SJSA1 (cell line): ENCODE measurements at regions not wholly inside any gene's neighbourhood (a gene's known extent, or its start where the extent isn't known, plus 50 kb on each side); places are given as distances from the start of the nearest gene placed in this dataset.
A peak's percentile ranks its signal among the peaks of the same experiment; 100 is the strongest.

ENCODE experiments used
- DNase-seq, 2 experiments: peaks; one replicate each; pipeline ENCODE4 v3.0.0-alpha.2; 2015 to 2020; ENCODE audit warnings: low spot score in 2 of 2, low read depth in 1 of 2
- H3K27ac ChIP-seq: fragments of 250-450 bp; sonication (Bioruptor Pico); 2 replicates; pipeline ENCODE4 v1.5.1; 2020; ENCODE audit warnings: mild to moderate bottlenecking, moderate library complexity
- H3K27me3 ChIP-seq: fragments of 250-450 bp; sonication (Bioruptor Pico); replicated peaks from 2 replicates; pipeline ENCODE4 v1.5.1; 2020; ENCODE audit warnings: mild to moderate bottlenecking, moderate library complexity
- H3K36me3 ChIP-seq: fragments of 250-450 bp; sonication (Bioruptor Pico); 2 replicates; pipeline ENCODE4 v1.5.1; 2020; ENCODE audit warnings: mild to moderate bottlenecking
- H3K4me1 ChIP-seq: fragments of 250-450 bp; sonication (Bioruptor Pico); replicated peaks from 2 replicates; pipeline ENCODE4 v1.6.1; 2021; ENCODE audit warnings: mild to moderate bottlenecking
- H3K4me3 ChIP-seq: fragments of 250-450 bp; sonication (Bioruptor Pico); 2 replicates; pipeline ENCODE4 v1.5.1; 2020; ENCODE audit warnings: mild to moderate bottlenecking
- H3K9me3 ChIP-seq: fragments of 250-450 bp; sonication (Bioruptor Pico); replicated peaks from 2 replicates; pipeline ENCODE4 v1.5.1; 2020; ENCODE audit warnings: mild to moderate bottlenecking

- Histone ChIP-seq H3K27ac (no peak overlapping the region), H3K4me3 (no peak overlapping the region), H3K9me3 (no peaks in the 10 kb centered on the region), H3K4me1 (no peaks in the 10 kb centered on the region), H3K36me3 (no peaks in the 10 kb centered on the region), H3K27me3 (no peaks in the 10 kb centered on the region)
- DNase-seq, result no peak
Measured at GRCh38 chr10:104546756-104547155, 94.3 kb upstream of the SORCS3 start.

DNA sequence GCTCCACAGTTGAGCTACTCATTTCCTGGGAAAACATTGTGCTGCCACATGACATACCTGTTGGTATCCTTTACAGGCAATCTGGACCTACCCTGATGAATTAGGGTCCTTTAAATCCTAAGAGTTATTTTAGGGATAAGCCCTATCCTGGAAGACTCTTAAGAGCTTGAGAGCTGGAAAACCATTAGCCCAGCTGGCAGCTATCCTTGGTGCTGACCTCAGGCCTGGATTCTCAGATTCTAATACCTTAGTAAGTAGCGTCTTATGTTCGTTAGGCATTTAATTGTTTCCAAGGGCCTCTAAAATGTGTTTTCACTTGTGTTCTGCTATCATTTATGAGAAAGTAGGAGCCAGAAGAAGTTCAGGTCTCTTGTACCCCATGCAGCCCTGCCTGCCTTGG, 93.0 kb upstream of the SORCS3 start:
- Histone ChIP-seq H3K27ac (no peak overlapping the region), H3K4me3 (no peak overlapping the region), H3K27me3 (no peaks in the 10 kb centered on the region; the same call in 1 of the 2 replicates), H3K4me1 (no peaks in the 10 kb centered on the region), H3K9me3 (no peaks in the 10 kb centered on the region), H3K36me3 (no peaks in the 10 kb centered on the region)
- no peak for DNase-seq

DNA sequence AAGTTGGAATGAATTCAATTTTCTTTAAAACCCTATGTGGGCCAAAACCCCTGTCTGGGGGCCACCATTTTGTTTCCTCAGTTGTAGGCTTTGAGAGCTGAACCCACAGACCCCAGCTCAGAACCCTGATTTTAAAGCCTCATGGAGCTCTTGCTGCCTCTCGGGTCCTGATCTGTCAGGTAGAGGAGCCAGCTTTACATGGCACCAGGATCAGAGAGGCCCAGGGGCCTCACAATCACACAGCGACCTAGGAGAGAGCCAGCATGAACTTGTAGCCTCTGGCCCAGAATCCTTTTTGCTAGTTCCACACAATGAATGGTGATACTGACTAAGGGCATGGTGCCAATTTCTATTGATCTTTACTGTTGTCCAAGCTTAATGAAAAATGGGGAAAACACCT, 84.3 kb upstream of the SORCS3 start:
- H3K27ac ChIP-seq, result no peak overlapping the region
- H3K27me3 ChIP-seq, result no peaks in the 10 kb centered on the region; the same call in 1 of the 2 replicates
- DNase-seq, result no peak
- no peak overlapping the region for H3K4me3 ChIP-seq
- no peaks in the 10 kb centered on the region for H3K9me3 ChIP-seq
- H3K36me3 ChIP-seq, result no peaks in the 10 kb centered on the region
- H3K4me1 ChIP-seq, result no peaks in the 10 kb centered on the region

DNA sequence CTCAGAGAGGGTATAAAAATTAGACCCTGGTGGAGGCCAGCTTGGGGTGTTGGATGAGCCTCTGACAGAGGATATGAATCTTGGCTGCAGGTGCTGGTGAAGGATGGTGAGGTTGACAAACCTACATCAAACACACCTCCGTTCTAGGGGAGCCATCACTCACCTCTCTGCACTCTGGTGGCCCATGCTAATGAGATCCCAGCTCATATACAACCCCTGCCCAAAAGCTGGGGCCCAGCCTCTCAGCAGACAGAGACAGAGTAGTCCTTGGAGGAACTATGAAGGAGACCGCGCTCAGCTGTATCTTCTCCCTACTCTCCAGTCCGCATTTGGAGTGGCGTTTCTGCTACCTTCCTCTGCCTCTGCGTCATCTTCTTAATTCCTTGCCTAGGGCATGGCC, 83.1 kb upstream of the SORCS3 start:
- H3K4me1 ChIP-seq, result no peaks in the 10 kb centered on the region

GRCh38 chr10:104559935-104560334, 81.2 kb upstream of the SORCS3 start:
- DNase-seq, result peak in 1 of 2 experiments; percentile 16
- no peak overlapping the region for H3K27ac ChIP-seq
- H3K36me3 ChIP-seq, result no peaks in the 10 kb centered on the region
- H3K9me3 ChIP-seq, result no peaks in the 10 kb centered on the region
- H3K4me3 ChIP-seq, result no peak overlapping the region
- H3K27me3 ChIP-seq, result no peaks in the 10 kb centered on the region
- H3K4me1 ChIP-seq, result no peaks in the 10 kb centered on the region

More for the DNA sequence above, 83.1 kb upstream of the SORCS3 start:
- Histone ChIP-seq H3K27ac (no peak overlapping the region), H3K4me3 (no peak overlapping the region), H3K9me3 (no peaks in the 10 kb centered on the region), H3K36me3 (no peaks in the 10 kb centered on the region), H3K27me3 (no peaks in the 10 kb centered on the region)
- DNase-seq, result peak in 1 of 2 experiments; percentile 31

DNA sequence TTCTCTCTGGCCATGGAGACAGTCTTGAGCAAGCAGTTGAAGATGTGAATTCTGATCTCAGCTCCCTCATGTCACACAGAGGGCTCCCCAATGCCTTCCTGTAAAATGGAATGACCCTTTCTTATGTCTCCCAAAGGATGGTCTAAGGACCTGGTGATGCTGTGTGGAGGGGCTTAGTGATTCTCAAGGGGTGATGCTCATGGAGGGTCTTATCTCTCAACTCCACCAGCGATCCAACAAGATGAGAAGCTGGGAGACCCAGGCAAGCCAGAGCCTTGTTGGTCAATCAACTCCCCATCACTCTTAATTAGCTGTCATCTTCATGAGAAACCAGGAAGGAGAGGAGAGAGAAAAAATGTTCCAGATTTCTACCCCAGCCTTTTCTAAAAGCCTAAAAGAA, 78.0 kb upstream of the SORCS3 start:
- Histone ChIP-seq H3K4me3 (no peak overlapping the region), H3K36me3 (no peaks in the 10 kb centered on the region), H3K27ac (no peak overlapping the region), H3K27me3 (no peaks in the 10 kb centered on the region), H3K9me3 (no peaks in the 10 kb centered on the region), H3K4me1 (no peaks in the 10 kb centered on the region)
- DNase-seq, result no peak

GRCh38 chr10:104563548-104563947, 77.5 kb upstream of the SORCS3 start:
- Histone ChIP-seq H3K27ac (no peak overlapping the region), H3K36me3 (no peaks in the 10 kb centered on the region), H3K27me3 (no peaks in the 10 kb centered on the region), H3K9me3 (no peaks in the 10 kb centered on the region), H3K4me1 (no peaks in the 10 kb centered on the region), H3K4me3 (no peak overlapping the region)
- DNase-seq, result no peak

- Histone ChIP-seq H3K9me3 (no peaks in the 10 kb centered on the region), H3K36me3 (no peaks in the 10 kb centered on the region), H3K4me1 (no peaks in the 10 kb centered on the region), H3K27me3 (no peaks in the 10 kb centered on the region), H3K27ac (no peak overlapping the region), H3K4me3 (no peak overlapping the region)
- no peak for DNase-seq
Measured at GRCh38 chr10:104574427-104574826, 66.7 kb upstream of the SORCS3 start.

DNA sequence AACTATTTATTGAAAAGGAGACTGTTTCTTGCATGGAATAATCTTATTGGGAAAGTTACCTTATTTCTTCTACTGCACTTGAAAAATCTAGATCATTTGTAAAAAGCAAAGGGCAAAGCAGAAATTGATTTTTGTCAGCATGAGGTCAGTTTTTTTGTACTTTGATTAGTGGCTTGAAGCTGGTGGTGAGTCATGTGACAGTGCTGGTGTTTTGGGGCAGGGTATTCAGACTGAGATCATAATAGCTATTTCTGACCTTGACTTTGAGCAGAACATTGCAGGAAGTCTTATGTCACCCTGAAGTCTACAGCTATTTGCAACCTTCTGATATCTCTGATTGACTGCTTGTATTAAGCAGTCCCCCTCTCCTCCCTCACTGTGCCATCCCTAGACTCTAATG, 66.3 kb upstream of the SORCS3 start:
- Histone ChIP-seq H3K27ac (no peak overlapping the region), H3K27me3 (no peaks in the 10 kb centered on the region), H3K4me1 (no peaks in the 10 kb centered on the region), H3K4me3 (no peak overlapping the region), H3K9me3 (no peaks in the 10 kb centered on the region), H3K36me3 (no peaks in the 10 kb centered on the region)
- DNase-seq, result no peak

DNA sequence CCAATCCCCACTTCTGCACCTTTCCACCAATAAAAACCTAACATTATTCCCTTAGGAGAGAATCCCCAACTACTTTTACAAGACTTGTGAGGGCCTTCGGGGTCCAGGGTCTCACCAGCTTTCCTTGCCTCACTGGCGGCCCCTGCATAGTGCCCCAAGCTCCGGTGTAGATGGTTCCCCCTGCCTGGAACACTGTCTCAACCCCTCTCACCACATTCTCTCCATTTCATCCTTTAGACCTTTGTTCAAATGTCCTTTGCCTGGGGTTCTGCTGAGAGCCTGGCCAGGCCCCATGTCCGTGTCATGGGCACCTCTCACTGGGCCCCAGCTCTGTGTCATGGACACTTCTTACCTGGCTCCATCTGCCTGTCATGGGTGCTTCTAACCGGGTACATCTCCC, 64.5 kb upstream of the SORCS3 start:
- H3K4me3 ChIP-seq, result no peak overlapping the region

DNA sequence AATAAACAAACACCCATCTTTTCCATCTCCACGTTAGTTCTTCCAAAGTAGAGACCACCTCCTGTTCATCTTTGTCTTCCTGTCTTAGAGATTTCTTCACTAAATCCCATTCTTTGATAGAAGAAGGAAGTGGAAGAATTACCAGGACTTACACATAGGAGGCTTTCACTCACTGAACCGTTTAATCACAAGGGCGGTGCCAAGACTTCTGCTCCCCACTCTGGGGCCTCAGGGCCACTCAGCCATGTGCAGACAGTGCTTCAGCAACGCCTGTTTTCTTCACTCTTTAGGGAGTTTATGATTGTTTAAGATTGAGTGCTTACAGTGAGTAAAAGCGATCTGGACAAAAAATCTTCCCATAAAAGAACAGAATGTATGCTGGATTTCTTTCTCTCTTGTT, 63.9 kb upstream of the SORCS3 start:
- Histone ChIP-seq H3K4me3 (no peak overlapping the region), H3K9me3 (no peaks in the 10 kb centered on the region), H3K36me3 (no peaks in the 10 kb centered on the region), H3K27ac (no peak overlapping the region), H3K4me1 (no peaks in the 10 kb centered on the region), H3K27me3 (no peaks in the 10 kb centered on the region)
- no peak for DNase-seq

More for the DNA sequence above, 64.5 kb upstream of the SORCS3 start:
- Histone ChIP-seq H3K36me3 (no peaks in the 10 kb centered on the region), H3K27ac (no peak overlapping the region), H3K4me1 (no peaks in the 10 kb centered on the region), H3K27me3 (no peaks in the 10 kb centered on the region), H3K9me3 (no peaks in the 10 kb centered on the region)
- no peak for DNase-seq

DNA sequence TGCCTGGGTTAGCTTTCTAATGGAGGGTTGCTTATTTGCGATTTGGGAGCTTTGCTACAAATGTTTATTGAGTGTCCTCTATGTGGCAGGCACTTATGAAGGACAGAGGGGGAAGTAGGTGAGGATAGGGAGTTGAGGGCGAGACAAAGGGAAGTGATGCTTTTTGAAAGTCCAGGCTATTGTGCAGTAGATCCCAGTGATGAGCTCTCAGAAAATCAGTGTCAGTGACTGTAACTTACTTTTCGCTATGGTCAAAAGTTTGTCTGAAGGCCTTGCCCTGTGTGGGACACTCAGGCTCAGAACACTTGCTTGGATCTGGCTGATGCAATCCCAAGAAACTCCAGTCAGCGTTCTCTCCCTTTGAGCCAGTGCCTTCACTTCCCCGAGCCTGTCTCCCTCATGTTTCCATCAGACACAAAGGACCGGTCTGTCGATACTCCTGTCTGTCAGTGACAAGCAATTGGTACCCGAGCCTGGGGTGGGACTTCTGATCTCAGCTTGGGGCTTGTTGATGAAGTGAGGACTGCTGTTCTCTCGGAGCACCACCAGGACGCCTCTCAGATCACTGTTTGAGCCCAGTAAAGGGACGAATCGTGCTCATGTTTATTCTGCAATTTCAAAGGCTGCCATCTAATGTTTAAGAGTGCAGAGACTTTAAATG, 63.1 kb upstream of the SORCS3 start:
- Histone ChIP-seq H3K27me3 (no peaks in the 10 kb centered on the region), H3K9me3 (no peaks in the 10 kb centered on the region), H3K4me1 (no peaks in the 10 kb centered on the region), H3K36me3 (no peaks in the 10 kb centered on the region), H3K4me3 (no peak overlapping the region), H3K27ac (no peak overlapping the region)
- DNase-seq, result no peak

DNA sequence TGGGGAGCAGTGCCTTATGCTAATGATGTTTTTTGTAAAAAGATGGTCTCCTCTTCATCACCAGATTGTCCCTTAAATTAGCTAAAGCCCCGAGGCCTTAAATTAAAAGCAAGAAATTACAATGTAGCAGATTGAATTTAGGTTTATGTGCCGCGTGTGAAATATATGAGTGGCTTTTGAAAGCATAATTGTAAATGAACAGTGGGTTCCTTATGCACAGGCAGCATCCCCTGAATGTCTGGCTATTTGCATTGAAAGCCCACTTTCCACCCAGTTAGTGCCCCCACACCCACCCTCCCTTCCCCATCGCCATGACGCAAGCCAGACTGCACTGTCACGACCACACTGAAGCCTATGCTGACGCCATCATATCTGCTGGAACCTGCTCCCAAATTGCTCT, 62.4 kb upstream of the SORCS3 start:
- no peaks in the 10 kb centered on the region for H3K36me3 ChIP-seq
- H3K27ac ChIP-seq, result no peak overlapping the region

DNA sequence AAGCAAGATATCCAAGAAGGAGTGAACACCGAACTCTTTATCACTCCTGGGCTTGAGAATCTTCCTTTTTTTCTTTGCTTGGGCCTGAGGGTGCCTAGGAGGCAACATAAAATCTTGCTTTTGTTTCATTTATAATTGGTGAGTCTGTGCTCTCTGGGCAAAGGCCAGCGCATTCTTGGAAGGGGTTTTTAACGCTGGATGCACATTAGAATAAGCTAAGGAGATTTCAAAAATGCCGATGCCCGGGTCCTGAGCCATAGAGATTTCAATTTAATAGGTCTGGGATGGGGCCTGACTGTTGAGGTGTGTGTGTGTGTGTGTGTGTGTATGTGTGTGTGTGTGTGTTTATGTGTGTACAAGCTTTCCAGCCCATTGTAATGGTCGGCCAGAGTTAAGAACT, 62.0 kb upstream of the SORCS3 start:
- no peak for DNase-seq
- H3K27me3 ChIP-seq, result no peaks in the 10 kb centered on the region
- no peaks in the 10 kb centered on the region for H3K9me3 ChIP-seq
- no peaks in the 10 kb centered on the region for H3K36me3 ChIP-seq
- H3K4me3 ChIP-seq, result no peak overlapping the region
- H3K4me1 ChIP-seq, result no peaks in the 10 kb centered on the region
- H3K27ac ChIP-seq, result no peak overlapping the region

More for the DNA sequence above, 62.4 kb upstream of the SORCS3 start:
- Histone ChIP-seq H3K27me3 (no peaks in the 10 kb centered on the region), H3K4me1 (no peaks in the 10 kb centered on the region), H3K4me3 (no peak overlapping the region), H3K9me3 (no peaks in the 10 kb centered on the region)
- no peak for DNase-seq

DNA sequence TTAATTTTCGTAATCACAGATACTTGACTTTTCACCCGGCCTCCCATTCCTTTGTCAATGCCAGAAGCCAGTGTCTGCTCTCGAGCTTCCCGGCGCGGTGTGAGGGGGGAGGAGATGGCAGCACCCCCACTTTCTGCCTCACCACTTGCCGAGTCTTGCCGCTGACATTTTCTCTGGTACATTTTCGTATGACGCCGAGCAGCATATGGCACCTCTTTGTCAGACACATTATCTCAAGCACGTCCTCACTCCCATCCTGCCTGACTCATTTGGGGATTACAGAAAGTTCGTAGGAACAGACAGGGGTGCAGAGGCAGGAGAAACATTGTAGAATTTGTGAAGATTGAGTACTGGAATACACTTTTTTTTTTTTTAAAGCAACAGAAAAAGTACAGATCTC, 60.8 kb upstream of the SORCS3 start:
- Histone ChIP-seq H3K36me3 (no peaks in the 10 kb centered on the region), H3K9me3 (no peaks in the 10 kb centered on the region), H3K4me3 (no peak overlapping the region), H3K4me1 (no peaks in the 10 kb centered on the region), H3K27ac (no peak overlapping the region), H3K27me3 (no peaks in the 10 kb centered on the region)
- no peak for DNase-seq
